ENCODE measurements at regions not wholly inside any gene's neighbourhood (a gene's known extent, or its start where the extent isn't known, plus 50 kb on each side); places are given as distances from the start of the nearest gene placed in this dataset.

DNA sequence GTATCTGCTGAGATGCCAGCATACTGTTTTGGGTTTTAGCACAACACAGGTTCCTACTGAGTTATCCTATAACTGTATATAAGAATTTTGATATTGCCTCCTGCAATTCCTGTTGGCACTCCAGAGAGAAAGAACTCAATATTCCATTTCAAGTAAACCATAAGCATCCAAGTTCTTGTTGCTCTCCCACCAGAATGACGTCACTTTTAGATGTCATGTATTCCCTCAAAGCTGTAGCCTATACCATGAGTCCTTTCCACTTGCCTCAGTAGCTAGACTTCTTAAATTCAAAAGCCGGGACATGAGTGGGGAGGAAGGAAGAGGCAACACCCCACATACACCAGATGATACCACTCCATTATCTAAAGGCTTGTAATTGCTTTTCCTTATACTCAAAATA is 171.5 kb downstream of the ALDH8A1 start:
- Histone ChIP-seq H2AFZ (ENCODE audit: low read length) (no peak overlapping the region), H3K9me3 (replicated peaks; ENCODE audit: insufficient read depth, low read length) (no peaks in the 10 kb centered on the region), H3K9ac (ENCODE audit: low read length) (no peak overlapping the region), H3K4me2 (ENCODE audit: low read depth, low read length) (no peak overlapping the region), H3K4me1 (ENCODE audit: low read length) (no peaks in the 10 kb centered on the region), H3K9me2 (replicated peaks; ENCODE audit: insufficient read depth, low read length) (no peaks in the 10 kb centered on the region), H3K4me3 (ENCODE audit: low read length) (no peak overlapping the region), H4K20me1 (ENCODE audit: insufficient read depth, low read length) (no peaks in the 10 kb centered on the region), H3K27me3 (replicated peaks; ENCODE audit: insufficient read depth, low read length) (no peaks in the 10 kb centered on the region), H3F3A (ENCODE audit: insufficient read depth, low read length) (no peaks in the 10 kb centered on the region), H3K36me3 (replicated peaks; ENCODE audit: insufficient read depth, low read length) (no peaks in the 10 kb centered on the region), H3K27ac (ENCODE audit: low read length) (no peak overlapping the region), H3K79me2 (ENCODE audit: low read length) (no peaks in the 10 kb centered on the region)
- no peak for DNase-seq
- TF ChIP-seq, protein P1, sequence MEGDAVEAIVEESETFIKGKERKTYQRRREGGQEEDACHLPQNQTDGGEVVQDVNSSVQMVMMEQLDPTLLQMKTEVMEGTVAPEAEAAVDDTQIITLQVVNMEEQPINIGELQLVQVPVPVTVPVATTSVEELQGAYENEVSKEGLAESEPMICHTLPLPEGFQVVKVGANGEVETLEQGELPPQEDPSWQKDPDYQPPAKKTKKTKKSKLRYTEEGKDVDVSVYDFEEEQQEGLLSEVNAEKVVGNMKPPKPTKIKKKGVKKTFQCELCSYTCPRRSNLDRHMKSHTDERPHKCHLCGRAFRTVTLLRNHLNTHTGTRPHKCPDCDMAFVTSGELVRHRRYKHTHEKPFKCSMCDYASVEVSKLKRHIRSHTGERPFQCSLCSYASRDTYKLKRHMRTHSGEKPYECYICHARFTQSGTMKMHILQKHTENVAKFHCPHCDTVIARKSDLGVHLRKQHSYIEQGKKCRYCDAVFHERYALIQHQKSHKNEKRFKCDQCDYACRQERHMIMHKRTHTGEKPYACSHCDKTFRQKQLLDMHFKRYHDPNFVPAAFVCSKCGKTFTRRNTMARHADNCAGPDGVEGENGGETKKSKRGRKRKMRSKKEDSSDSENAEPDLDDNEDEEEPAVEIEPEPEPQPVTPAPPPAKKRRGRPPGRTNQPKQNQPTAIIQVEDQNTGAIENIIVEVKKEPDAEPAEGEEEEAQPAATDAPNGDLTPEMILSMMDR (IDR thresholded peaks at IDR 0.05; ENCODE audit: low read length) = no peak
- no peak for TF ChIP-seq EZH2phosphoT487 (IDR thresholded peaks at IDR 0.05; ENCODE audit: low read length)
- TF ChIP-seq EZH2 (optimal IDR thresholded peaks at IDR 0.05; ENCODE audit: low read depth, low read length) = no peak

DNA sequence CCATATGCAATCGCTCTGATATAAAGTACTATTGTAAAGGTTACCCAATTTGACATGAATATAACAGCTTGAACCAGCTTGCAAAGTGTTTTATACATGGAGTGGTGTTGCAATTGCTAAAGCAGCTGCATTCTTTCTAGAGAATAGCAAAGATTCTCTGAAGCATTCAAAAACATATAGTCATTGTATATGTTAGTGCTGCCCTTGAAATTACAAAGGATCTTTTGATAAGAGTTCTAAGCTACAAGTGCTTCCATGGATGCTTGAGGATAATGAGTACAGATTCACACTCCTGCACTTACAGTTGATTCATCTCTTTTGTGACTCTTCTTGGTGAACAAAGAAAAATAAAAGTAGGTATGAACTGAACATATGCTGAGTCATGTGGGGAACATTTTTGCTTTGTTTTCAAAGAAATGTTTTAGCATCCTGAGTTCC is 175.7 kb downstream of the ALDH8A1 start:
- H3K36me3 ChIP-seq (replicated peaks; ENCODE audit: insufficient read depth, low read length) = no peaks in the 10 kb centered on the region
- no peak for DNase-seq
- no peaks in the 10 kb centered on the region for H3F3A ChIP-seq (ENCODE audit: insufficient read depth, low read length)
- no peak overlapping the region for H3K4me2 ChIP-seq (ENCODE audit: low read depth, low read length)
- no peaks in the 10 kb centered on the region for H3K9me2 ChIP-seq (replicated peaks; ENCODE audit: insufficient read depth, low read length)
- no peaks in the 10 kb centered on the region for H3K79me2 ChIP-seq (ENCODE audit: low read length)
- no peak overlapping the region for H3K27ac ChIP-seq (ENCODE audit: low read length)
- no peak overlapping the region for H3K9ac ChIP-seq (ENCODE audit: low read length)
- no peaks in the 10 kb centered on the region for H3K9me3 ChIP-seq (replicated peaks; ENCODE audit: insufficient read depth, low read length)
- no peak for TF ChIP-seq EZH2phosphoT487 (IDR thresholded peaks at IDR 0.05; ENCODE audit: low read length)
- TF ChIP-seq, protein P1 (IDR thresholded peaks at IDR 0.05; ENCODE audit: low read length) = no peak
- no peak for TF ChIP-seq EZH2 (optimal IDR thresholded peaks at IDR 0.05; ENCODE audit: low read depth, low read length)
- no peak overlapping the region for H2AFZ ChIP-seq (ENCODE audit: low read length)
- no peaks in the 10 kb centered on the region for H4K20me1 ChIP-seq (ENCODE audit: insufficient read depth, low read length)
- no peaks in the 10 kb centered on the region for H3K27me3 ChIP-seq (replicated peaks; ENCODE audit: insufficient read depth, low read length)
- no peak overlapping the region for H3K4me3 ChIP-seq (ENCODE audit: low read length)
- H3K4me1 ChIP-seq (ENCODE audit: low read length) = no peaks in the 10 kb centered on the region

- Histone ChIP-seq H3K4me3 (ENCODE audit: low read length) (no peak overlapping the region), H3K36me3 (replicated peaks; ENCODE audit: insufficient read depth, low read length) (no peaks in the 10 kb centered on the region), H3K4me2 (ENCODE audit: low read depth, low read length) (no peak overlapping the region), H4K20me1 (ENCODE audit: insufficient read depth, low read length) (no peaks in the 10 kb centered on the region), H3K4me1 (ENCODE audit: low read length) (no peaks in the 10 kb centered on the region), H2AFZ (ENCODE audit: low read length) (no peak overlapping the region), H3K9me2 (replicated peaks; ENCODE audit: insufficient read depth, low read length) (no peaks in the 10 kb centered on the region), H3K27ac (ENCODE audit: low read length) (no peak overlapping the region), H3F3A (ENCODE audit: insufficient read depth, low read length) (no peaks in the 10 kb centered on the region), H3K79me2 (ENCODE audit: low read length) (no peaks in the 10 kb centered on the region), H3K9ac (ENCODE audit: low read length) (no peak overlapping the region), H3K9me3 (replicated peaks; ENCODE audit: insufficient read depth, low read length) (no peaks in the 10 kb centered on the region), H3K27me3 (replicated peaks; ENCODE audit: insufficient read depth, low read length) (no peaks in the 10 kb centered on the region)
- no peak for TF ChIP-seq EZH2 (optimal IDR thresholded peaks at IDR 0.05; ENCODE audit: low read depth, low read length)
- TF ChIP-seq EZH2phosphoT487 (IDR thresholded peaks at IDR 0.05; ENCODE audit: low read length) = no peak
- TF ChIP-seq, protein P1 (IDR thresholded peaks at IDR 0.05; ENCODE audit: low read length) = no peak
- no peak for DNase-seq
These were observed 177.1 kb downstream of the ALDH8A1 start for GRCh38 chr6:134772671-134773360.
